OCI-LY7 (cell line): ENCODE measurements at regions not wholly inside any gene's neighbourhood (a gene's known extent, or its start where the extent isn't known, plus 50 kb on each side); places are given as distances from the start of the nearest gene placed in this dataset.

ENCODE experiments used
- BruUV-seq: library from RNA; stranded (reverse); fragments of 400-500 nt; replicated peaks from 2 replicates; lab custom pipeline; 2021; lab: Mats Ljungman, UMichigan
- CTCF ChIA-PET: fragments of 300-600 bp; sonication (Branson Sonifier 250); formaldehyde crosslinking; loops from one replicate; lab custom pipeline; 2022; ENCODE audit warnings: antibody characterized with exemption; ENCODE audit not compliant: unreplicated experiment; lab: Charles Lee
- POLR2A ChIA-PET: fragments of 300-600 bp; sonication (Branson Sonifier 250); formaldehyde crosslinking; loops from one replicate; lab custom pipeline; 2022; ENCODE audit warnings: antibody characterized with exemption; lab: Charles Lee
- DNase-seq: peaks from one replicate; pipeline ENCODE4 v3.0.0-alpha.2; 2015; ENCODE audit warnings: low spot score
- H2AFZ ChIP-seq: fragments of 200-600 bp; sonication (generic), shearing (Covaris generic); 2 replicates; pipeline ENCODE4 v1.6.1; 2014; ENCODE audit warnings: mild to moderate bottlenecking, antibody characterized with exemption, low read length, moderate library complexity
- H3K27ac ChIP-seq: fragments of 200-600 bp; sonication (generic); 2 replicates; pipeline ENCODE4 v1.5.1; 2014; ENCODE audit warnings: mixed run types, low read depth, mild to moderate bottlenecking, moderate library complexity, low read length, inconsistent platforms; ENCODE audit not compliant: poor library complexity, severe bottlenecking
- H3K36me3 ChIP-seq: fragments of 200-600 bp; sonication (generic); 2 replicates; pipeline ENCODE4 v1.6.1; 2014; ENCODE audit warnings: mild to moderate bottlenecking, antibody characterized with exemption, low read length, moderate library complexity, mixed read lengths; ENCODE audit not compliant: insufficient read depth
- H3K4me1 ChIP-seq: fragments of 200-600 bp; sonication (generic); 2 replicates; pipeline ENCODE4 v1.5.1; 2014; ENCODE audit warnings: mild to moderate bottlenecking, low read length; ENCODE audit not compliant: insufficient read depth, poor library complexity, severe bottlenecking
- H3K4me2 ChIP-seq: fragments of 200-600 bp; sonication (generic); 2 replicates; pipeline ENCODE4 v1.6.1; 2014; ENCODE audit warnings: mild to moderate bottlenecking, low read length
- H3K4me3 ChIP-seq: fragments of 200-600 bp; sonication (generic); 2 replicates; pipeline ENCODE4 v1.5.1; 2014; ENCODE audit warnings: mild to moderate bottlenecking, low read depth, low read length; ENCODE audit not compliant: poor library complexity, severe bottlenecking
- H3K79me2 ChIP-seq: fragments of 200-600 bp; sonication (generic); 2 replicates; pipeline ENCODE4 v1.6.1; 2016; ENCODE audit warnings: low read depth, mild to moderate bottlenecking, low read length, moderate library complexity, mixed read lengths; ENCODE audit not compliant: insufficient read depth
- H3K9me2 ChIP-seq: fragments of 200-600 bp; sonication (generic); 2 replicates; pipeline ENCODE4 v1.6.1; 2016; ENCODE audit warnings: mild to moderate bottlenecking, low read length, mixed read lengths; ENCODE audit not compliant: insufficient read depth
- H3K9me3 ChIP-seq: fragments of 200-600 bp; sonication (generic); 2 replicates; pipeline ENCODE4 v1.6.1; 2014; ENCODE audit warnings: mild to moderate bottlenecking, mixed run types, low read length, mixed read lengths
- H4K20me1 ChIP-seq: fragments of 200-600 bp; sonication (generic); 2 replicates; pipeline ENCODE4 v1.6.1; 2014; ENCODE audit warnings: mild to moderate bottlenecking, antibody characterized with exemption, low read length, moderate library complexity, mixed read lengths; ENCODE audit not compliant: insufficient read depth
- CTCF ChIP-seq: fragments of 200-600 bp; sonication (generic); conservative IDR thresholded peaks from 2 replicates; pipeline ENCODE4 v1.5.1; 2014; ENCODE audit warnings: mild to moderate bottlenecking, antibody characterized with exemption, low read length, moderate library complexity, mixed read lengths
- EZH2phosphoT487 ChIP-seq: fragments of 200-600 bp; sonication (generic); IDR thresholded peaks from 2 replicates; pipeline ENCODE4 v1.6.1; 2018; ENCODE audit warnings: low read depth, borderline replicate concordance, mild to moderate bottlenecking, mixed run types, antibody characterized with exemption, low read length, moderate library complexity, mixed read lengths
- intact Hi-C: fragments of 100-400 bp; cut with micrococcal nuclease; formaldehyde crosslinking; loops from one replicate; pipeline ENCODE4 v1.10.0; 2022; ENCODE audit not compliant: unreplicated experiment

GRCh38 chr4:59120287-59120814 is 2010.2 kb upstream of the IGFBP7 start:
- no peak for DNase-seq
- CTCF ChIA-PET: no interaction called here
- Histone ChIP-seq H3K4me3 (no peak overlapping the region), H3K4me1 (no peaks in the 10 kb centered on the region), H2AFZ (no peak overlapping the region), H3K79me2 (no peaks in the 10 kb centered on the region), H4K20me1 (no peaks in the 10 kb centered on the region), H3K9me3 (no peaks in the 10 kb centered on the region), H3K36me3 (no peaks in the 10 kb centered on the region), H3K27ac (no peak overlapping the region), H3K4me2 (no peak overlapping the region), H3K9me2 (no peaks in the 10 kb centered on the region)
- BruUV-seq: no TSS peak
- TF ChIP-seq EZH2phosphoT487 (no peak), CTCF (no peak)
- POLR2A ChIA-PET: no interaction called here
- intact Hi-C loops: no loop called here

- intact Hi-C loops: no loop called here
- DNase-seq: no peak
- TF ChIP-seq CTCF (no peak), EZH2phosphoT487 (no peak)
- Histone ChIP-seq H3K9me2 (no peaks in the 10 kb centered on the region), H3K36me3 (no peaks in the 10 kb centered on the region), H3K4me3 (no peak overlapping the region), H3K4me2 (no peak overlapping the region), H4K20me1 (no peaks in the 10 kb centered on the region), H3K79me2 (no peaks in the 10 kb centered on the region), H3K4me1 (no peaks in the 10 kb centered on the region), H3K9me3 (no peaks in the 10 kb centered on the region), H3K27ac (no peak overlapping the region), H2AFZ (no peak overlapping the region)
- BruUV-seq: no TSS peak
- CTCF ChIA-PET: no interaction called here
- POLR2A ChIA-PET: interaction anchor here (0.7 kb wide), 1 partner anchor 1615 kb away, joined by 3 read pairs; no protein-coding TSS in a partner anchor
Measured at GRCh38 chr4:59122626-59123025, 2012.4 kb upstream of the IGFBP7 start.

GRCh38 chr4:59126159-59126558 is 2016.0 kb upstream of the IGFBP7 start:
- H3K9me3 ChIP-seq: no peaks in the 10 kb centered on the region
- no peak for DNase-seq
- CTCF ChIA-PET: no interaction called here
- intact Hi-C loops: no loop called here
- H2AFZ ChIP-seq: no peak overlapping the region
- no TSS peak for BruUV-seq
- H3K4me3 ChIP-seq: no peak overlapping the region
- no peak overlapping the region for H3K4me2 ChIP-seq
- H4K20me1 ChIP-seq: no peaks in the 10 kb centered on the region
- H3K9me2 ChIP-seq: no peaks in the 10 kb centered on the region
- POLR2A ChIA-PET: no interaction called here
- H3K4me1 ChIP-seq: no peaks in the 10 kb centered on the region
- H3K36me3 ChIP-seq: no peaks in the 10 kb centered on the region
- H3K79me2 ChIP-seq: no peaks in the 10 kb centered on the region
- TF ChIP-seq CTCF (no peak), EZH2phosphoT487 (no peak)
- H3K27ac ChIP-seq: no peak overlapping the region
